Heart left ventricle (tissue), 16 donors: ENCODE measurements at regions not wholly inside any gene's neighbourhood (a gene's known extent, or its start where the extent isn't known, plus 50 kb on each side); places are given as distances from the start of the nearest gene placed in this dataset.

Experiments
- ATAC-seq, 4 donors: fragments of 200-7000 bp; cut with Tn5 transposase; one replicate each; pipeline ENCODE4 v1.9.1; 2020 to 2022; ENCODE audit warnings: moderate library complexity in 4 of 4, mild to moderate bottlenecking in 3 of 4, moderate number of reproducible peaks in 1 of 4
- DNase-seq, 5 donors: peaks; one replicate each; pipeline ENCODE4 v3.0.0-alpha.2; 2020
- H3K27ac ChIP-seq, 12 donors: fragments of 200-600 bp; sonication (generic) in 4 of 12; one replicate each; pipeline versions ENCODE4 v1.5.0 to v1.8.0; 2016 to 2022; ENCODE audit warnings: mild to moderate bottlenecking in 2 of 12
- H3K27me3 ChIP-seq, 9 donors: fragments of 200-600 bp; sonication (generic) in 2 of 9; one replicate each; pipeline versions ENCODE4 v1.5.1 to v1.8.0; 2016 to 2022; ENCODE audit warnings: mild to moderate bottlenecking in 3 of 9
- H3K36me3 ChIP-seq, 9 donors: fragments of 200-600 bp; sonication (generic) in 2 of 9; one replicate each; pipeline versions ENCODE4 v1.5.0 to v1.8.0; 2018 to 2022; ENCODE audit warnings: mild to moderate bottlenecking in 2 of 9
- H3K4me1 ChIP-seq, 12 donors: fragments of 200-600 bp; sonication (generic) in 4 of 12; one replicate each; pipeline versions ENCODE4 v1.5.0 to v1.8.0; 2016 to 2022; ENCODE audit warnings: mild to moderate bottlenecking in 3 of 12
- H3K4me3 ChIP-seq, 12 donors: fragments of 200-600 bp; sonication (generic) in 4 of 12; one replicate each; pipeline versions ENCODE4 v1.5.0 to v1.8.0; 2017 to 2022; ENCODE audit warnings: mild to moderate bottlenecking in 9 of 12, moderate library complexity in 4 of 12
- H3K9me3 ChIP-seq, 12 donors: fragments of 200-600 bp; sonication (generic) in 4 of 12; one replicate each; pipeline versions ENCODE4 v1.5.0 to v1.8.0; 2016 to 2022; ENCODE audit warnings: mild to moderate bottlenecking in 1 of 12
- POLR2A ChIP-seq, 2 donors: fragments of 450-650 bp; IDR thresholded peaks; one replicate each; pipeline ENCODE4 v1.6.1; 2017; ENCODE audit warnings: antibody characterized with exemption in 2 of 2, mild to moderate bottlenecking in 2 of 2, moderate library complexity in 2 of 2
- WGBS, 4 donors: extraction: QIAGEN DNeasy Blood & Tissue Kit in 2 of 4; methylation state at CpG; one replicate each; pipeline versions ENCODE4 v1.1.5 to v1.1.7; 2013 to 2018; 5-methylcytosine and 5-hydroxymethylcytosine counted together
- intact Hi-C, 10 donors: fragments of 100-400 bp; cut with DNase I; formaldehyde crosslinking; loops; one replicate each; pipeline versions ENCODE4 v1.11.1 to v1.14.2; 2022
- TF ChIP-seq, protein P1 (sequence below), 12 donors: fragments of 200-600 bp; sonication (generic) in 4 of 12; IDR thresholded peaks; one replicate each; pipeline versions ENCODE4 v1.5.0 to v1.8.0; 2018 to 2022; ENCODE audit warnings: antibody characterized with exemption in 12 of 12, mild to moderate bottlenecking in 5 of 12
- donor health status: ischemic (EF 13 %, LVEDD 7.1; RV severe dilation, severe dysfunction).
- donor health status: healthy with polysubstance abuse.
- donor health status: DM: no; HTN: yes; CAD: no.
- donor health status: DM: no; HTN: no; CAD: no.
- donor health status: ischemic (EF 25% LVEDD 6.9; RV normal size, moderate dysfunction).
- donor health status: ischemic (EF 25% LVEDD 5.7; RV mildly dilated, moderate dysfunction).
- donor health status: healthy.
- donor health status: DM: yes; HTN: yes; CAD: no.
- donor health status: ischemic (EF 35%, LVEDD 5.7; RV mildly dilated, moderate dysfunction).
- donor health status: nonischemic (EF 11% LVEDD 7.7; RV severe dilation, severe dysfunction).
- donor health status: DM: yes; HTN: yes; CAD: no.
- donor health status: PGD.
- donor health status: ischemic (EF 29% LVEDD 5.4; RV normal size, mild dysfunction).
- donor health status: nonischemic (EF 23%, LVEDD 6.1; RV moderate dilation, normal function).

DNA sequence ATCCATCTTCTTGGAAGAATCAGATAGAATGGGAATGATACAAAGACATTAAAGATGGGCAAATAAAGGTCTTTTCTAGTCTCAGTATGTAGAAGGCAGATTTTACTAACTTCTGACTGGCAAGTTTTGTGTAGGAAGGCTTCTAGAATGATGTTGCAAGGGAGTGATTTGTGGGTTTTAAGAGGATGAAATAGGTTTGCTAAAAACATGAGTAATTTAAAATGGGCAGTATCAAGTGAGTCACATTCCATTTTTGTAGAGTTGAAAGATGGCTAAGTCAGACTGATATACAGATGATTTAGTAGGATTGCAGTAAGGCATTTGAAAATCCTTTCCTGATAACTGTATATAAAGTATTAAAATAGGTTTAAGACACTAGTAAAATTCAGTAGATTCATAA lies 777.4 kb downstream of the SORCS1 start:
- no peaks in the 10 kb centered on the region for H3K27me3 ChIP-seq
- intact Hi-C loops: no loop called here
- DNase-seq: no peak

DNA sequence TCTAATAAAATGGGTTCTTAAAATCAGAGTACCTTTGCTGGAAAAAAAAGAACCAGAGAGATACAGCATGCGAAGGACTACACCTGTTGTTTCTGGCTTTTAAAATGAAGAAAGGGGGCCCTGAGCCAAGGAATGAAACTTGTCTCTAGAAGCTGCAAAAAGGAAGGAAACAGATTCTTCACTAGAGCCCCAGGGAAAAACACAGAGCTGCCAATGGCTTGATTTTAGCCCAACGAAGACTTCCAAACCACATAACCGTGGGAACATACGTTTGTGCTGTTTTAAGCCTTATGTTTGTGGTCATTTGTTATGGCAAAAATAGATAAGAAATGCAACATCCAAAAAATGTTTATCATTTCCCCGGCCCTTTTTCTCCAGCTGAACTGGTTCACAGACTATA lies 780.0 kb downstream of the SORCS1 start:
- ATAC-seq: no peak

More for the DNA sequence above, 777.4 kb downstream of the SORCS1 start:
- Histone ChIP-seq H3K9me3 (no peaks in the 10 kb centered on the region), H3K36me3 (no peaks in the 10 kb centered on the region), H3K4me3 (no peak overlapping the region), H3K4me1 (no peaks in the 10 kb centered on the region), H3K27ac (no peak overlapping the region)
- ATAC-seq: no peak
- TF ChIP-seq POLR2A (IDR thresholded peaks at IDR 0.05): no peak
- TF ChIP-seq, protein P1, sequence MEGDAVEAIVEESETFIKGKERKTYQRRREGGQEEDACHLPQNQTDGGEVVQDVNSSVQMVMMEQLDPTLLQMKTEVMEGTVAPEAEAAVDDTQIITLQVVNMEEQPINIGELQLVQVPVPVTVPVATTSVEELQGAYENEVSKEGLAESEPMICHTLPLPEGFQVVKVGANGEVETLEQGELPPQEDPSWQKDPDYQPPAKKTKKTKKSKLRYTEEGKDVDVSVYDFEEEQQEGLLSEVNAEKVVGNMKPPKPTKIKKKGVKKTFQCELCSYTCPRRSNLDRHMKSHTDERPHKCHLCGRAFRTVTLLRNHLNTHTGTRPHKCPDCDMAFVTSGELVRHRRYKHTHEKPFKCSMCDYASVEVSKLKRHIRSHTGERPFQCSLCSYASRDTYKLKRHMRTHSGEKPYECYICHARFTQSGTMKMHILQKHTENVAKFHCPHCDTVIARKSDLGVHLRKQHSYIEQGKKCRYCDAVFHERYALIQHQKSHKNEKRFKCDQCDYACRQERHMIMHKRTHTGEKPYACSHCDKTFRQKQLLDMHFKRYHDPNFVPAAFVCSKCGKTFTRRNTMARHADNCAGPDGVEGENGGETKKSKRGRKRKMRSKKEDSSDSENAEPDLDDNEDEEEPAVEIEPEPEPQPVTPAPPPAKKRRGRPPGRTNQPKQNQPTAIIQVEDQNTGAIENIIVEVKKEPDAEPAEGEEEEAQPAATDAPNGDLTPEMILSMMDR (IDR thresholded peaks at IDR 0.05): no peak

DNA sequence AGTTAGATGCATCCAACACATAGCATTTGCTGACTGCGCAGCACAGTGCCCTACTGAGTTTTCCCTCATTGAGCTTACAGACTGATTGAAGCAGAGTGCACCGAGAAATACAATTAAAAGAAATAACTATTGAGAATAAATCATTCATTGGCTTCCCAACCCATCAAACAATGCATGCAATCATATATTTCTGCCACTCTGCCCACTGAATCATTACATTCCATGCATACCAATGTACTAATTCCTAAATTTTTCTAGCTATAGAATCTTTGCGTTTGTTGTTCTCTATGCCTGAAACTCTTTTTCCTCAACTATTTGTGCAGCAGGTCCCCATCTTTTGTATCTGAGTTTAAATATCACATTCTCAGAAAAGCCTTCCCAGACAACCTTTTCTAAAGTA lies 783.8 kb downstream of the SORCS1 start:
- WGBS, 4 donors: 77 to 93% (median 90%) methylated on average over 3 of the region's 3 CpGs
- Histone ChIP-seq H3K9me3 (peaks cover 0 to 21% (median 4%) of the 10 kb centered on the region in 12 donors), H3K36me3 (no peaks in the 10 kb centered on the region), H3K4me1 (no peaks in the 10 kb centered on the region), H3K27me3 (no peaks in the 10 kb centered on the region), H3K27ac (no peak overlapping the region), H3K4me3 (no peak overlapping the region)
- TF ChIP-seq POLR2A (IDR thresholded peaks at IDR 0.05): no peak
- TF ChIP-seq, protein P1 (IDR thresholded peaks at IDR 0.05): no peak
- DNase-seq (no peak), ATAC-seq (no peak)
- intact Hi-C loops: no loop called here

More for the DNA sequence above, 780.0 kb downstream of the SORCS1 start:
- H3K9me3 ChIP-seq: peaks cover 0 to 2% (median 0%) of the 10 kb centered on the region in 12 donors
- no peak overlapping the region for H3K27ac ChIP-seq
- no peak for TF ChIP-seq POLR2A (IDR thresholded peaks at IDR 0.05)
- TF ChIP-seq, protein P1 (IDR thresholded peaks at IDR 0.05): no peak
- H3K4me1 ChIP-seq: no peaks in the 10 kb centered on the region
- H3K36me3 ChIP-seq: no peaks in the 10 kb centered on the region
- peak in 2 of 5 donors; percentile 9 to 24 for DNase-seq
- intact Hi-C loops: no loop called here
- no peak overlapping the region for H3K4me3 ChIP-seq
- no peaks in the 10 kb centered on the region for H3K27me3 ChIP-seq
- WGBS, 4 donors: 49 to 57% (median 53%) methylated on average over 5 of the region's 5 CpGs

DNA sequence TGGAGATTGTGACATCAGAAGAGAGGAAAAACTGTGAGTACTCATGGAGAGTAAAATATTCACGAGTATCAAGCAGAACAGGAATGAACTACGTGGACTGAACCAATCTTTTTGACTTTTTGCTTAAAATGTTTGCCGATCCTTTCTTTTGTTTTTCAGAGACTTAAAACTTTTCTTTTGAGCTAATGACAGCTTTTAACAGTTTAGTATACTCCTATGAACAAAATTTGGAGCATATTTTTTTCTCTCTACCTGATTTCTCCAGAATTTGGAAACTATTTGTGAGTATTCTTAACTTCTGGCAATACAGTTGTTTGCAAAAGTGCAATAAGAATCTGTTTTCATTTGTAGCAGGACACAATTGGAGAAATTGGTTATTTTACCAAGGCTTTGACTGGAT lies 786.3 kb downstream of the SORCS1 start:
- peaks cover 0 to 21% (median 4%) of the 10 kb centered on the region in 12 donors for H3K9me3 ChIP-seq
- no peaks in the 10 kb centered on the region for H3K27me3 ChIP-seq
- peaks cover 0 to 4% (median 0%) of the 10 kb centered on the region in 12 donors for H3K4me1 ChIP-seq
- WGBS, 4 donors: 84 to 93% (median 88%) methylated on average over 3 of the region's 3 CpGs
- H3K27ac ChIP-seq: no peak overlapping the region
- intact Hi-C loops: no loop called here
- DNase-seq (no peak), ATAC-seq (no peak)
- H3K36me3 ChIP-seq: no peaks in the 10 kb centered on the region
- no peak overlapping the region for H3K4me3 ChIP-seq
- TF ChIP-seq, protein P1 (IDR thresholded peaks at IDR 0.05): no peak
- no peak for TF ChIP-seq POLR2A (IDR thresholded peaks at IDR 0.05)
